H1 (cell line): ENCODE measurements at regions not wholly inside any gene's neighbourhood (a gene's known extent, or its start where the extent isn't known, plus 50 kb on each side); places are given as distances from the start of the nearest gene placed in this dataset.

Experiments
- FOSL1 ChIP-seq: IDR thresholded peaks from 2 replicates; pipeline ENCODE4 v1.6.1; 2011; ENCODE audit warnings: mild to moderate bottlenecking, low read depth, low read length, moderate library complexity; ENCODE audit not compliant: insufficient read depth
- KDM4A ChIP-seq: IDR thresholded peaks from one replicate; pipeline ENCODE4 v1.7.1; 2012; ENCODE audit warnings: low read depth, mild to moderate bottlenecking, moderate library complexity, low read length, inconsistent platforms; ENCODE audit not compliant: severe bottlenecking
- KDM5A ChIP-seq: fragments of 200-600 bp; IDR thresholded peaks from 2 replicates; pipeline ENCODE4 v1.7.1; 2012; ENCODE audit warnings: mild to moderate bottlenecking, low read length, inconsistent platforms, mixed read lengths
- POLR2AphosphoS5 ChIP-seq: IDR thresholded peaks from 2 replicates; pipeline ENCODE4 v1.6.1; 2011; ENCODE audit warnings: low read depth, low read length
- YY1 ChIP-seq: IDR thresholded peaks from 2 replicates; pipeline ENCODE4 v1.6.1; 2011; ENCODE audit warnings: low read depth, mild to moderate bottlenecking, low read length

DNA sequence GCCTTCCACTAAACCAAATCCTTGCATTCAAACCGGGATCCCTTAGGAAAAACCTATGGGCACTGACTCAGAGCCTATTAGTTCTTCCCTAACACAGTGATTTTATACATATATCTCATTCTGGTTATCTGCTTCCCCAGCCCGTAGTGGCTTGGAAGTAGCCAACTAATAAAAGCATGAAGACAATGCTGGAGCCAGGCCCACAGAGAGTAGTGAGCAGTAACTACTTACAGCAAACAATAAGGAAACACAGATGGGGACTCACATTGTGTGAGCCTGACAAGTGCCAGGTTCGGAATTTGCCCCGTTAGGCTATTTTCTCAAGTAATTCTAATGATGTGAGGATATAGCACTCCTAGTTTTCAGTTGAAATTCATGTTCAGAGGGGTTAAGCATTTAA is 83.3 kb upstream of the OR5AK2 start (continued):
- TF ChIP-seq KDM4A (no peak), POLR2AphosphoS5 (no peak), KDM5A (no peak), YY1 (no peak), FOSL1 (no peak)
